HL-60 (cell line): ENCODE measurements at regions not wholly inside any gene's neighbourhood (a gene's known extent, or its start where the extent isn't known, plus 50 kb on each side); places are given as distances from the start of the nearest gene placed in this dataset.

Experiments used
- TF ChIP-seq, protein P1 (sequence below): IDR thresholded peaks from one replicate; pipeline ENCODE4 v1.5.1; 2011; ENCODE audit warnings: low read length, control low read depth, inconsistent platforms; ENCODE audit not compliant: insufficient read depth
- TF ChIP-seq, protein P2 (sequence below): IDR thresholded peaks from 2 replicates; pipeline ENCODE4 v1.6.1; 2012; ENCODE audit warnings: low read depth; ENCODE audit not compliant: insufficient replicate concordance

DNA sequence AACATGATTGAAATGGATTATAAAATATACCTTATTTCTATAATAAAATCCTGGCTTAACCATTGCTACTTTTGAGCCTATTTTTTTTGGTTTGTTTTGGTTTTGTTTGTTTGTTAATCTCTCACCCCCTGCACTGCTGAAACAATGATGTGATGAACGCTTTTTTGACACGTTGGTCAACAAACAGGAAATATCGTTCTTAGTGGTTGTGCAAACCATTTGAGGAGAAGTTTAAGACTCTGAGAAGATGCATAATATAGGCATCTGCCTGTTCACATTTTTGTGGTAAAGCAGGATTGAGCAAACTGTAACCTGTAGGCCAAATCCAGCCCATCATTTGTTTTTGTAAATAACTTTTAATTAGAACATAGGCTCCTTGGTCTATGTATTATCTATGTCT lies 75.5 kb upstream of the MDFIC2 start:
- TF ChIP-seq, protein P1, sequence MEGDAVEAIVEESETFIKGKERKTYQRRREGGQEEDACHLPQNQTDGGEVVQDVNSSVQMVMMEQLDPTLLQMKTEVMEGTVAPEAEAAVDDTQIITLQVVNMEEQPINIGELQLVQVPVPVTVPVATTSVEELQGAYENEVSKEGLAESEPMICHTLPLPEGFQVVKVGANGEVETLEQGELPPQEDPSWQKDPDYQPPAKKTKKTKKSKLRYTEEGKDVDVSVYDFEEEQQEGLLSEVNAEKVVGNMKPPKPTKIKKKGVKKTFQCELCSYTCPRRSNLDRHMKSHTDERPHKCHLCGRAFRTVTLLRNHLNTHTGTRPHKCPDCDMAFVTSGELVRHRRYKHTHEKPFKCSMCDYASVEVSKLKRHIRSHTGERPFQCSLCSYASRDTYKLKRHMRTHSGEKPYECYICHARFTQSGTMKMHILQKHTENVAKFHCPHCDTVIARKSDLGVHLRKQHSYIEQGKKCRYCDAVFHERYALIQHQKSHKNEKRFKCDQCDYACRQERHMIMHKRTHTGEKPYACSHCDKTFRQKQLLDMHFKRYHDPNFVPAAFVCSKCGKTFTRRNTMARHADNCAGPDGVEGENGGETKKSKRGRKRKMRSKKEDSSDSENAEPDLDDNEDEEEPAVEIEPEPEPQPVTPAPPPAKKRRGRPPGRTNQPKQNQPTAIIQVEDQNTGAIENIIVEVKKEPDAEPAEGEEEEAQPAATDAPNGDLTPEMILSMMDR, result no peak
- TF ChIP-seq, protein P2, sequence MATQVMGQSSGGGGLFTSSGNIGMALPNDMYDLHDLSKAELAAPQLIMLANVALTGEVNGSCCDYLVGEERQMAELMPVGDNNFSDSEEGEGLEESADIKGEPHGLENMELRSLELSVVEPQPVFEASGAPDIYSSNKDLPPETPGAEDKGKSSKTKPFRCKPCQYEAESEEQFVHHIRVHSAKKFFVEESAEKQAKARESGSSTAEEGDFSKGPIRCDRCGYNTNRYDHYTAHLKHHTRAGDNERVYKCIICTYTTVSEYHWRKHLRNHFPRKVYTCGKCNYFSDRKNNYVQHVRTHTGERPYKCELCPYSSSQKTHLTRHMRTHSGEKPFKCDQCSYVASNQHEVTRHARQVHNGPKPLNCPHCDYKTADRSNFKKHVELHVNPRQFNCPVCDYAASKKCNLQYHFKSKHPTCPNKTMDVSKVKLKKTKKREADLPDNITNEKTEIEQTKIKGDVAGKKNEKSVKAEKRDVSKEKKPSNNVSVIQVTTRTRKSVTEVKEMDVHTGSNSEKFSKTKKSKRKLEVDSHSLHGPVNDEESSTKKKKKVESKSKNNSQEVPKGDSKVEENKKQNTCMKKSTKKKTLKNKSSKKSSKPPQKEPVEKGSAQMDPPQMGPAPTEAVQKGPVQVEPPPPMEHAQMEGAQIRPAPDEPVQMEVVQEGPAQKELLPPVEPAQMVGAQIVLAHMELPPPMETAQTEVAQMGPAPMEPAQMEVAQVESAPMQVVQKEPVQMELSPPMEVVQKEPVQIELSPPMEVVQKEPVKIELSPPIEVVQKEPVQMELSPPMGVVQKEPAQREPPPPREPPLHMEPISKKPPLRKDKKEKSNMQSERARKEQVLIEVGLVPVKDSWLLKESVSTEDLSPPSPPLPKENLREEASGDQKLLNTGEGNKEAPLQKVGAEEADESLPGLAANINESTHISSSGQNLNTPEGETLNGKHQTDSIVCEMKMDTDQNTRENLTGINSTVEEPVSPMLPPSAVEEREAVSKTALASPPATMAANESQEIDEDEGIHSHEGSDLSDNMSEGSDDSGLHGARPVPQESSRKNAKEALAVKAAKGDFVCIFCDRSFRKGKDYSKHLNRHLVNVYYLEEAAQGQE, result no peak
